ENCODE measurements at regions not wholly inside any gene's neighbourhood (a gene's known extent, or its start where the extent isn't known, plus 50 kb on each side); places are given as distances from the start of the nearest gene placed in this dataset.

- no peak for TF ChIP-seq CTCF (IDR thresholded peaks at IDR 0.05)
Measured at GRCh38 chr6:159357211-159357915, 188.2 kb downstream of the FNDC1 start.

GRCh38 chr6:159353193-159353592 is 184.0 kb downstream of the FNDC1 start:
- no peak for TF ChIP-seq CTCF (IDR thresholded peaks at IDR 0.05)

GRCh38 chr6:159351707-159352106 is 182.5 kb downstream of the FNDC1 start:
- TF ChIP-seq CTCF (IDR thresholded peaks at IDR 0.05), result no peak

GRCh38 chr6:159349915-159350314 is 180.7 kb downstream of the FNDC1 start:
- TF ChIP-seq CTCF (IDR thresholded peaks at IDR 0.05), result no peak

- no peak for TF ChIP-seq CTCF (IDR thresholded peaks at IDR 0.05)
Measured at GRCh38 chr6:159343709-159344108, 174.5 kb downstream of the FNDC1 start.

- TF ChIP-seq CTCF (IDR thresholded peaks at IDR 0.05), result no peak
Measured at GRCh38 chr6:159342146-159342545, 172.9 kb downstream of the FNDC1 start.

GRCh38 chr6:159334068-159334467 is 164.9 kb downstream of the FNDC1 start:
- TF ChIP-seq CTCF (IDR thresholded peaks at IDR 0.05), result no peak

DNA sequence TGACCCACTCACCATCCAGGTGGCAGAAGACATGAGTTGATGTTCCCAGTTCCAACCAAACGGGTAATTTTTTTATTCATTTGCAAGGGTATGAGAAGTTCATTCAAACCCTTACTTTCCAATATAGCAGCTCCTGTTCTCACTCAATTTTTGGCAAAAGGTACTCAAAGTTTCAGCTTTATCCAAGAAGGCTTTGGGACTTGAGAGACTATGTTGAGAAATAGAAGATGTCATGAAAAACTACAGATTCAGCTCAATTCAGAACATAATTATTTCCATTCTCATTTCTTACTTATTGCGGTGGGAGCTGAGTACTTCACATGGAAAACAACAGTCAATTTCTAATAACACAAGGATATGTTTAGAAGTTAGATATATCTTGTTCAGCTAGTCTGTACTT is 162.3 kb downstream of the FNDC1 start:
- no peak for TF ChIP-seq CTCF (IDR thresholded peaks at IDR 0.05)
